ENCODE measurements at regions not wholly inside any gene's neighbourhood (a gene's known extent, or its start where the extent isn't known, plus 50 kb on each side); places are given as distances from the start of the nearest gene placed in this dataset.

GRCh38 chr4:10960389-10960788, 275.8 kb upstream of the CLNK start:
- no peak overlapping the region for H3K27ac ChIP-seq
- TF ChIP-seq CTCF (conservative IDR thresholded peaks at IDR 0.05) (no peak), ZFX (IDR thresholded peaks at IDR 0.05) (no peak)

- TF ChIP-seq ZFX (IDR thresholded peaks at IDR 0.05) (no peak), CTCF (conservative IDR thresholded peaks at IDR 0.05) (no peak)
Measured at GRCh38 chr4:10959586-10959985, 275.0 kb upstream of the CLNK start.

GRCh38 chr4:10958226-10958856, 273.8 kb upstream of the CLNK start:
- TF ChIP-seq ZFX (IDR thresholded peaks at IDR 0.05): no peak
- TF ChIP-seq CTCF (conservative IDR thresholded peaks at IDR 0.05): no peak
- H3K27ac ChIP-seq: no peak overlapping the region

More at GRCh38 chr4:10959586-10959985, 275.0 kb upstream of the CLNK start:
- H3K27ac ChIP-seq: no peak overlapping the region

- no peak for TF ChIP-seq CTCF (conservative IDR thresholded peaks at IDR 0.05)
- no peak for TF ChIP-seq ZFX (IDR thresholded peaks at IDR 0.05)
- H3K27ac ChIP-seq: no peak overlapping the region
Measured at GRCh38 chr4:10951306-10951705, 266.7 kb upstream of the CLNK start.

GRCh38 chr4:10949039-10949733, 264.6 kb upstream of the CLNK start:
- no peak for TF ChIP-seq ZFX (IDR thresholded peaks at IDR 0.05)
- TF ChIP-seq CTCF (conservative IDR thresholded peaks at IDR 0.05): no peak
- H3K27ac ChIP-seq: no peak overlapping the region

GRCh38 chr4:10947898-10948297, 263.3 kb upstream of the CLNK start:
- TF ChIP-seq CTCF (conservative IDR thresholded peaks at IDR 0.05) (no peak), ZFX (IDR thresholded peaks at IDR 0.05) (no peak)

GRCh38 chr4:10944321-10944720, 259.8 kb upstream of the CLNK start:
- H3K27ac ChIP-seq: no peak overlapping the region
- TF ChIP-seq CTCF (conservative IDR thresholded peaks at IDR 0.05) (no peak), ZFX (IDR thresholded peaks at IDR 0.05) (no peak)

More at GRCh38 chr4:10947898-10948297, 263.3 kb upstream of the CLNK start:
- no peak overlapping the region for H3K27ac ChIP-seq
